Astrocyte of the spinal cord (primary cell): ENCODE measurements at regions not wholly inside any gene's neighbourhood (a gene's known extent, or its start where the extent isn't known, plus 50 kb on each side); places are given as distances from the start of the nearest gene placed in this dataset.

Experiments
- DNase-seq: peaks from one replicate; pipeline ENCODE4 v3.0.0; 2011; ENCODE audit warnings: low read depth, low spot score
- H3K4me3 ChIP-seq: 2 replicates; pipeline ENCODE4 v1.5.1; 2011; ENCODE audit warnings: low read depth, mild to moderate bottlenecking, low read length, moderate library complexity
- CTCF ChIP-seq: IDR thresholded peaks from 2 replicates; pipeline ENCODE4 v1.5.1; 2012; ENCODE audit warnings: low read depth, mild to moderate bottlenecking, low read length, inconsistent platforms
- in situ Hi-C: cut with HindIII; loops from 2 replicates; pipeline ENCODE4 v1.10.0; 2017; ENCODE audit warnings: low sequenced_read_pairs

DNA sequence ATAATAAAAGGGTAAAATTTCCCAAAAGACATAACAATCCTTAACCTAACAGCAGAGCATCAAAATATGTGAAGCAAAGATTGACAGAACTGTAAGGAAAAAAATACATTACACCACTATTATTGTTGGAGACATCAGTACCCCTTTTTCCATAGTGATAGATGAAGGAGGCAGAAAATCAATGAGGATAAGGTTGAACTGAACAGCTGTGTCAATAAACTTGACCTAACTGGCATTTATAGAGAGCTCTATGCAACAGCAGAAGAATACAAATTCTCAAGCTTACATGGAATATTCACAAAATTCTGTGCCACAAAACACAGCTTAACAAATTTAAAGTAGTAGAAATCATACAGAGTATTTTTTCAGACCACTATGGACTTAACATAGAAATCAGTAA lies 195.0 kb upstream of the ELAC2 start:
- no peak for DNase-seq
- no peak for TF ChIP-seq CTCF
- no peak overlapping the region for H3K4me3 ChIP-seq
- in situ Hi-C loops = no loop called here

GRCh38 chr17:13209081-13209480 lies 191.3 kb upstream of the ELAC2 start:
- DNase-seq = peak; percentile 15
- no peak overlapping the region for H3K4me3 ChIP-seq
- no peak for TF ChIP-seq CTCF
- in situ Hi-C loops = no loop called here

DNA sequence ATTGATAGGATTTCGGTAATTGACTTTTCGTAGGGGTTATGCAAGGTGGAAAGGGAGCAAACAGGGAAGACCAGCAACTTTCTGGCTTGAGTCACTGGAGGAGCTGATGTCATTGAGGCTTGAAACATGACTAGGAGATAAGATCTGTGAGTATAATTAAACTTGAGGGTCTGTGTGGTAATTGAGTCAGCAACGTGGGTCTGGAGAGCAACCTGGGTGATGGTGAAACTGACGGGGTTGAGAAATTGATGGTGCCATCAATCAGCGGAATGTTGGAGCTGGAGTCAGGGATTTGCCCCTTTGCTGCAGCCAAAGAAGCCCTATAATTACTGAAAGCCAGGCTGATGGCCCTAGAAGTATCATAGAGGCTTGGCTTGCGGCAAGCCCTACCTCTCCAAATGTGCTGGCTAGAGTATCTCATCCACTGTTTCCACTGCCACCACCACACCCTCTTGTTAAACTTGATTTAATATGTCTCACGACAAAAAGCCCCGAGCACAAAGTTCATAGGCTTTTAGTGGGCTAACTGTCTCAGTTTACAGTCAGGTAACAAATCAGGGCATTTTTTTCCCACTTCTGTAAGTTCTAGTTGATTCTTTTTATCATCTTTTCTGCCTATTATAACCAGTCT lies 186.9 kb upstream of the ELAC2 start:
- in situ Hi-C loops = no loop called here
- TF ChIP-seq CTCF = no peak
- no peak for DNase-seq
- H3K4me3 ChIP-seq = no peak overlapping the region

DNA sequence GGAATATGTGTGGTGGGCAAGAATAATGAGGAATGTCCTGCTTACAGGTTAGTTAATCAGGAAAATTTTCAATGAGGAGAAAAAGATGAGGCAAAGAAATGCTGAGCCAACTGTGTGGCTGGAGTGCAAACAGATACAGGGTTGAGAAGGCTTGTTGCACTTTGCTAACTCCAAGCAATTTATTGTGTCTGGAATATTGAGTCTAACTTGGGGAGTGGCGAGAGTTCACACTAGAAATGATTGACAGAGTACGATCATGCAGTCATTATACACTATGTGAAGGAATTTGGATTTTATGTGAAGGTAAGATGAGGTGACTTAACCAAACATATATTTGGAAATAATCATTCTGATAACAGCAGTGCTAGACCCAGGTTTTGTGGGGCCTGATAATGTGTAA lies 185.0 kb upstream of the ELAC2 start:
- no peak for TF ChIP-seq CTCF
- in situ Hi-C loops = no loop called here
- H3K4me3 ChIP-seq = no peak overlapping the region
- DNase-seq = no peak

DNA sequence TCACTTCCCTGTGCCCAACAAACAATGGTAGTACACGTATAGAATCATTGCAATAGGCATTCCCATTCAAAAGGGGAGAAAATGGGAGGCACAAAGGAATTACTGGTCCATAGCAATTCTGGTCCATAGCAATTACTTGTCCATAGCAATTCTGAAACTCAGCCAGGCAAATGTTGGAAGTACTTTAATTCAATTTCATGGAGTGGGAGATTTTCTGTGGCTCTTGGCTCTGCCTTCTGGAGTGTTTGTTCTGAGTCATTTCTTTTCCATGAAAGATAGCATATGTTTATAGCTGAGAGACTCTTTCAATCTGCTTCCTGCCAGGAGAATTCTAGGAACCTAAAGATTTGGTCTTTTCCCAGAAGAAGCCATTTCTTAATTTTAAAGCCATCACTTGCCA lies 182.8 kb upstream of the ELAC2 start:
- DNase-seq = no peak
- H3K4me3 ChIP-seq = no peak overlapping the region
- in situ Hi-C loops = no loop called here
- TF ChIP-seq CTCF = no peak

GRCh38 chr17:13199425-13199824 lies 181.6 kb upstream of the ELAC2 start:
- in situ Hi-C loops = no loop called here
- no peak for TF ChIP-seq CTCF
- H3K4me3 ChIP-seq = no peak overlapping the region
- DNase-seq = no peak

GRCh38 chr17:13197586-13197985 lies 179.8 kb upstream of the ELAC2 start:
- no peak for TF ChIP-seq CTCF
- H3K4me3 ChIP-seq = no peak overlapping the region
- DNase-seq = no peak
- in situ Hi-C loops = no loop called here
